Glomerular visceral epithelial cell (primary cell): ENCODE measurements at regions not wholly inside any gene's neighbourhood (a gene's known extent, or its start where the extent isn't known, plus 50 kb on each side); places are given as distances from the start of the nearest gene placed in this dataset.

Experiments used
- DNase-seq: peaks from one replicate; pipeline ENCODE4 v3.0.0-alpha.2; 2016; ENCODE audit errors: extremely low spot score

- DNase-seq = no peak
Observed at GRCh38 chr17:77838748-77839697, 119.5 kb upstream of the TNRC6C start.

- DNase-seq = no peak
Observed at GRCh38 chr17:77839698-77840512, 118.6 kb upstream of the TNRC6C start.

GRCh38 chr17:77840513-77841165, 117.9 kb upstream of the TNRC6C start:
- no peak for DNase-seq

GRCh38 chr17:77841742-77842527, 116.6 kb upstream of the TNRC6C start:
- no peak for DNase-seq

- peak; percentile 23 for DNase-seq
Observed at GRCh38 chr17:77842528-77843147, 115.9 kb upstream of the TNRC6C start.

- DNase-seq = peak; percentile 71
Observed at GRCh38 chr17:77843255-77843895, 115.1 kb upstream of the TNRC6C start.

- no peak for DNase-seq
Observed at GRCh38 chr17:77843896-77844295, 114.6 kb upstream of the TNRC6C start.

- DNase-seq = no peak
Observed at GRCh38 chr17:77844681-77845080, 113.8 kb upstream of the TNRC6C start.

- no peak for DNase-seq
Observed at GRCh38 chr17:77845541-77846225, 112.8 kb upstream of the TNRC6C start.

- no peak for DNase-seq
Observed at GRCh38 chr17:77846531-77847085, 111.9 kb upstream of the TNRC6C start.

GRCh38 chr17:77847221-77848085, 111.0 kb upstream of the TNRC6C start:
- no peak for DNase-seq

- no peak for DNase-seq
Observed at GRCh38 chr17:77848257-77848656, 110.2 kb upstream of the TNRC6C start.

- DNase-seq = no peak
Observed at GRCh38 chr17:77849239-77849638, 109.3 kb upstream of the TNRC6C start.

GRCh38 chr17:77851921-77852320, 106.6 kb upstream of the TNRC6C start:
- no peak for DNase-seq

- no peak for DNase-seq
Observed at GRCh38 chr17:77852731-77853130, 105.8 kb upstream of the TNRC6C start.

- DNase-seq = no peak
Observed at GRCh38 chr17:77853191-77853977, 105.1 kb upstream of the TNRC6C start.

GRCh38 chr17:77854083-77854758, 104.3 kb upstream of the TNRC6C start:
- no peak for DNase-seq
